ENCODE measurements at regions not wholly inside any gene's neighbourhood (a gene's known extent, or its start where the extent isn't known, plus 50 kb on each side); places are given as distances from the start of the nearest gene placed in this dataset.

GRCh38 chr15:39287322-39288195 is 293.3 kb upstream of the THBS1 start:
- 61 to 83% (median 76%) methylated on average over 6 of the region's 6 CpGs for WGBS, 3 donors
- H3K27ac ChIP-seq (ENCODE audit: low read depth, low read length), result no peak overlapping the region

- H3K27ac ChIP-seq (ENCODE audit: low read depth, low read length), result no peak overlapping the region
- WGBS, 3 donors, result 84 to 95% (median 91%) methylated on average over 4 of the region's 4 CpGs
Observed at GRCh38 chr15:39290711-39291435, 290.0 kb upstream of the THBS1 start.

- H3K27ac ChIP-seq (ENCODE audit: low read depth, low read length), result no peak overlapping the region
- 70 to 94% (median 91%) methylated on average over 3 of the region's 3 CpGs for WGBS, 3 donors
Observed at GRCh38 chr15:39291690-39292089, 289.2 kb upstream of the THBS1 start.

GRCh38 chr15:39296955-39297354 is 283.9 kb upstream of the THBS1 start:
- WGBS, 3 donors, result 89 to 100% (median 92%) methylated on average over 1 of the region's 1 CpG
- no peak overlapping the region for H3K27ac ChIP-seq (ENCODE audit: low read depth, low read length)

GRCh38 chr15:39298271-39298962 is 282.5 kb upstream of the THBS1 start:
- 82 to 92% (median 83%) methylated on average over 4 of the region's 4 CpGs for WGBS, 3 donors
- no peak overlapping the region for H3K27ac ChIP-seq (ENCODE audit: low read depth, low read length)

- WGBS, 3 donors, result 88 to 100% (median 90%) methylated on average over 1 of the region's 1 CpG
- H3K27ac ChIP-seq (ENCODE audit: low read depth, low read length), result no peak overlapping the region
Observed at GRCh38 chr15:39299486-39300267, 281.2 kb upstream of the THBS1 start.

GRCh38 chr15:39300451-39301153 is 280.3 kb upstream of the THBS1 start:
- no peak overlapping the region for H3K27ac ChIP-seq (ENCODE audit: low read depth, low read length)
- 92 to 95% (median 95%) methylated on average over 3 of the region's 3 CpGs for WGBS, 3 donors

- WGBS, 3 donors, result 85 to 98% (median 91%) methylated on average over 2 of the region's 2 CpGs
- H3K27ac ChIP-seq (ENCODE audit: low read depth, low read length), result no peak overlapping the region
Observed at GRCh38 chr15:39301589-39301999, 279.3 kb upstream of the THBS1 start.

GRCh38 chr15:39302936-39303335 is 277.9 kb upstream of the THBS1 start:
- no peak overlapping the region for H3K27ac ChIP-seq (ENCODE audit: low read depth, low read length)
- WGBS, 3 donors, result 93 to 95% (median 94%) methylated on average over 2 of the region's 2 CpGs

GRCh38 chr15:39304201-39304841 is 276.6 kb upstream of the THBS1 start:
- 79 to 83% (median 83%) methylated on average over 7 of the region's 7 CpGs for WGBS, 3 donors
- no peak overlapping the region for H3K27ac ChIP-seq (ENCODE audit: low read depth, low read length)

- WGBS, 3 donors, result 84 to 92% (median 91%) methylated on average over 4 of the region's 4 CpGs
- H3K27ac ChIP-seq (ENCODE audit: low read depth, low read length), result no peak overlapping the region
Observed at GRCh38 chr15:39304931-39305728, 275.7 kb upstream of the THBS1 start.

GRCh38 chr15:39310633-39311032 is 270.2 kb upstream of the THBS1 start:
- no peak overlapping the region for H3K27ac ChIP-seq (ENCODE audit: low read depth, low read length)
- 71 to 95% (median 71%) methylated on average over 3 of the region's 3 CpGs for WGBS, 3 donors

- H3K27ac ChIP-seq (ENCODE audit: low read depth, low read length), result no peak overlapping the region
- 58 to 69% (median 60%) methylated on average over 3 of the region's 3 CpGs for WGBS, 3 donors
Observed at GRCh38 chr15:39312984-39313383, 267.9 kb upstream of the THBS1 start.

GRCh38 chr15:39313467-39313866 is 267.4 kb upstream of the THBS1 start:
- 89 to 99% (median 96%) methylated on average over 3 of the region's 3 CpGs for WGBS, 3 donors
- H3K27ac ChIP-seq (ENCODE audit: low read depth, low read length), result no peak overlapping the region

GRCh38 chr15:39313881-39314280 is 267.0 kb upstream of the THBS1 start:
- H3K27ac ChIP-seq (ENCODE audit: low read depth, low read length), result no peak overlapping the region
- 88 to 95% (median 91%) methylated on average over 1 of the region's 1 CpG for WGBS, 3 donors

- H3K27ac ChIP-seq (ENCODE audit: low read depth, low read length), result no peak overlapping the region
- 80 to 92% (median 89%) methylated on average over 1 of the region's 1 CpG for WGBS, 3 donors
Observed at GRCh38 chr15:39315206-39315850, 265.6 kb upstream of the THBS1 start.

Measured in adipose tissue (tissue), 3 donors.